Nephron progenitor cell (in vitro differentiated cells): ENCODE measurements at regions not wholly inside any gene's neighbourhood (a gene's known extent, or its start where the extent isn't known, plus 50 kb on each side); places are given as distances from the start of the nearest gene placed in this dataset.

Experiments used
- DNase-seq: peaks from one replicate; pipeline ENCODE4 v3.0.0; 2021
- H3K27ac Mint-ChIP-seq: 2 replicates; pipeline ENCODE4 v1.8.0; 2021; ENCODE audit warnings: mild to moderate bottlenecking, moderate library complexity, mixed read lengths
- H3K27me3 Mint-ChIP-seq: 2 replicates; pipeline ENCODE4 v1.8.0; 2021; ENCODE audit warnings: mild to moderate bottlenecking, low read depth, mixed read lengths; ENCODE audit not compliant: poor library complexity
- H3K36me3 Mint-ChIP-seq: 2 replicates; pipeline ENCODE4 v1.8.0; 2021; ENCODE audit warnings: low read depth, mixed read lengths
- H3K4me1 Mint-ChIP-seq: 2 replicates; pipeline ENCODE4 v1.8.0; 2021; ENCODE audit warnings: mixed read lengths
- H3K4me3 Mint-ChIP-seq: 2 replicates; pipeline ENCODE4 v1.8.0; 2021; ENCODE audit warnings: mild to moderate bottlenecking, moderate library complexity, mixed read lengths
- H3K9me3 Mint-ChIP-seq: 2 replicates; pipeline ENCODE4 v1.8.0; 2021; ENCODE audit warnings: mild to moderate bottlenecking, moderate library complexity, mixed read lengths
- TF ChIP-seq, protein P1 (sequence below): fragments of 200-600 bp; sonication (generic); IDR thresholded peaks from 2 replicates; pipeline ENCODE4 v1.5.0; 2021; ENCODE audit warnings: antibody characterized with exemption

DNA sequence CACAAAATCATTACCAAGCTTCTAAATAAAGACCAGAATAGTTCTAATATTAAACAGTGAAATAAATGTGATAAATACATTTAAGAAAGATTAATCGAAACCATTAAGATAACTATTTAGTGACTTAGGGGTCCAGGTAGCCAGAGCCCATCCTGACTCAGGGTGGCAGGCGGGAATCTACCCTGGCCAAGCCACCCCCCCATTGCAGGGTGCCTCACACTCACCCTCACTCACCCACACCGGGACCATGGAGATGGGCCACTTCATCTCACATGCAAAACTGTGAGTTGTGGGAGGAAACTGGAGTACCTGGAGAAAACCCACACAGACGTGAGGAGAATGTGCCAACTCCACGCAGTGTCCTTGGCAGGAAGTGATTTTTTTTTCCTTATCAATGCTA is 237.6 kb upstream of the HAND2 start:
- H3K27ac Mint-ChIP-seq = no peak overlapping the region
- DNase-seq = no peak
- H3K27me3 Mint-ChIP-seq = peaks cover 6% of the 10 kb centered on the region
- TF ChIP-seq, protein P1, sequence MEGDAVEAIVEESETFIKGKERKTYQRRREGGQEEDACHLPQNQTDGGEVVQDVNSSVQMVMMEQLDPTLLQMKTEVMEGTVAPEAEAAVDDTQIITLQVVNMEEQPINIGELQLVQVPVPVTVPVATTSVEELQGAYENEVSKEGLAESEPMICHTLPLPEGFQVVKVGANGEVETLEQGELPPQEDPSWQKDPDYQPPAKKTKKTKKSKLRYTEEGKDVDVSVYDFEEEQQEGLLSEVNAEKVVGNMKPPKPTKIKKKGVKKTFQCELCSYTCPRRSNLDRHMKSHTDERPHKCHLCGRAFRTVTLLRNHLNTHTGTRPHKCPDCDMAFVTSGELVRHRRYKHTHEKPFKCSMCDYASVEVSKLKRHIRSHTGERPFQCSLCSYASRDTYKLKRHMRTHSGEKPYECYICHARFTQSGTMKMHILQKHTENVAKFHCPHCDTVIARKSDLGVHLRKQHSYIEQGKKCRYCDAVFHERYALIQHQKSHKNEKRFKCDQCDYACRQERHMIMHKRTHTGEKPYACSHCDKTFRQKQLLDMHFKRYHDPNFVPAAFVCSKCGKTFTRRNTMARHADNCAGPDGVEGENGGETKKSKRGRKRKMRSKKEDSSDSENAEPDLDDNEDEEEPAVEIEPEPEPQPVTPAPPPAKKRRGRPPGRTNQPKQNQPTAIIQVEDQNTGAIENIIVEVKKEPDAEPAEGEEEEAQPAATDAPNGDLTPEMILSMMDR = no peak
- no peaks in the 10 kb centered on the region for H3K36me3 Mint-ChIP-seq
- H3K4me1 Mint-ChIP-seq = no peaks in the 10 kb centered on the region
- H3K4me3 Mint-ChIP-seq = no peak overlapping the region
- peaks cover 5% of the 10 kb centered on the region for H3K9me3 Mint-ChIP-seq

DNA sequence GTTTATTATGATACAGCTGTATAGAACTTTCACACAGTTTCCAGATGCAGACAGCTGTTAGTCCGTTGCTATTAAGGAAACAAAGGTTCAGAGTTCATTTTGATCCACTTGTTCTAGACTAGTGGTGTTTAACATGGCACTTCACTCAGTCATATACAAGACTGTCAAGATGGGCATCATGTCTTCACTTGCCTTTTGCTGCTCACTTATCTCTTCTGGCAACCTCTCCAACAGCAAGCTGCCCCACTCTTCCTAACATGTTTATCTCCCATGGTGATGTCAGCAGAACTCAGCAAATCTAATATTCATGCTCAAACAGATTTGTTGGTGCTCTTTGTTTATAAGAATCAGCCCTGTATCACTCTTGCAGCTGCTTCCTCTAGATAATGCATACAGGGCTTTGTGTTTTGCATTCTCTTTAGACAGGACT is 236.2 kb upstream of the HAND2 start:
- TF ChIP-seq, protein P1 = no peak
- H3K36me3 Mint-ChIP-seq = no peaks in the 10 kb centered on the region
- peaks cover 6% of the 10 kb centered on the region for H3K27me3 Mint-ChIP-seq
- no peaks in the 10 kb centered on the region for H3K4me1 Mint-ChIP-seq
- H3K27ac Mint-ChIP-seq = no peak overlapping the region
- no peak for DNase-seq
- H3K4me3 Mint-ChIP-seq = no peak overlapping the region
- H3K9me3 Mint-ChIP-seq = no peaks in the 10 kb centered on the region

DNA sequence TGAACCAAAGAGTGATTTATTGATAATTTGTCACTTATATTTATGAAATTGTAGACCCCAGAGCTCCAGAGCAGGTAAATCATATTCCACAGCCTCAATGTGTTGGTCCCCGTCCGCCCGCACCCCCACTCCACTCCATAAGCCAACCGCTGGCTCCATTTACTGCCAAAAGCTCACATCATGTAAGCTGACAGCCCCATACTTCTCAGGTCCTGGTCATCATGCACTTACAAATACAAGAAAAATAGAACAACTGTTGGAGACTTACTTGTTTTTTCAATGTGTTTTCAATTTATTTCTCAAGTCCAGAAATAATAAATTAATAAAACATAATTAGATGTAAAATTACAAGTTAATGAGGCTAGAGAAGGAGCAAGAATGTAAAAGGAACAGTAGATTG is 235.7 kb upstream of the HAND2 start:
- DNase-seq = no peak
- TF ChIP-seq, protein P1 = no peak
- Mint-ChIP-seq H3K4me1 (no peaks in the 10 kb centered on the region), H3K4me3 (no peak overlapping the region), H3K27ac (no peak overlapping the region), H3K36me3 (no peaks in the 10 kb centered on the region), H3K9me3 (no peaks in the 10 kb centered on the region), H3K27me3 (peaks cover 6% of the 10 kb centered on the region)

DNA sequence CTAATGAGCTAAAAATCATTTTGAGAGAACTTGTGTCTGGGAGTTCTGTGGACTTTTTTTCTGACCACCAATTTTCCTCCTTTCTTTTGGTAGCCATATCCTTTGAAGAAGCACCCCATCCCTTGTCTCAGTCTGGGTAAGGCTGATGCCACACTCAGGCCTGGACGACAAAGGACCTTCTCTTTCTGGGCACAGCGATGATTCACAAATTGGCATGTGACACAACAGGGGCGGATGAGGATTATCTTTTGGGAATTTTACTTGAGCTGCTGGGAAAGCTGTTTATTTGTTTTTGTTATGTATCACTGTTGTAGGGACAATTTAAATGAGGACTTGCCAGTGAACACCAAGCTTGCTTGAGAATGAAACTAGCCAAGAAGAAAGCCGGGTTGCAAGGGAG is 233.4 kb upstream of the HAND2 start:
- H3K27ac Mint-ChIP-seq = peak overlapping the region; percentile 2
- TF ChIP-seq, protein P1 = no peak
- peaks cover 6% of the 10 kb centered on the region for H3K27me3 Mint-ChIP-seq
- no peak for DNase-seq
- no peak overlapping the region for H3K4me3 Mint-ChIP-seq
- H3K4me1 Mint-ChIP-seq = no peaks in the 10 kb centered on the region
- H3K9me3 Mint-ChIP-seq = no peaks in the 10 kb centered on the region
- H3K36me3 Mint-ChIP-seq = no peaks in the 10 kb centered on the region

DNA sequence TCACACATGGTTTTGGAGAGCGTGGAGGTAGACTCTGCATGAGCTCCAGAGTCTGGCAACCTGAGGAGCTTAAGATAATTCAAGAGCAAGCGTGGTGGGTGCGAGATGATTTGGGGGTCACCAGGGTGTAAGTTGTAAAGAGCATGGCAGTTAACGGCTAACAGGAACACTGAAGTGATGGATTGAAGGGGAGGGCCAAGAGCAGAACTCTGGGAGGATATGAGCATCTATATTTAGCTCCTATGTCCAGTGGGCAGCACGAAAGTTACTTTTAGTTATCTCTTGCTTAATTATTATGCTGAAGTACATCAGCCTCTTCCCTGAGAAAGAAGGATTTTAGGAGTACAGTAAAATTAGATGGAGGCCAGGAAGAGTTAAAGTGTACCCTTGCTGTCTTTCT is 231.9 kb upstream of the HAND2 start:
- no peak overlapping the region for H3K27ac Mint-ChIP-seq
- H3K4me1 Mint-ChIP-seq = no peaks in the 10 kb centered on the region
- DNase-seq = no peak
- peaks cover 6% of the 10 kb centered on the region for H3K27me3 Mint-ChIP-seq
- no peak overlapping the region for H3K4me3 Mint-ChIP-seq
- TF ChIP-seq, protein P1 = no peak
- H3K9me3 Mint-ChIP-seq = no peaks in the 10 kb centered on the region
- H3K36me3 Mint-ChIP-seq = no peaks in the 10 kb centered on the region

DNA sequence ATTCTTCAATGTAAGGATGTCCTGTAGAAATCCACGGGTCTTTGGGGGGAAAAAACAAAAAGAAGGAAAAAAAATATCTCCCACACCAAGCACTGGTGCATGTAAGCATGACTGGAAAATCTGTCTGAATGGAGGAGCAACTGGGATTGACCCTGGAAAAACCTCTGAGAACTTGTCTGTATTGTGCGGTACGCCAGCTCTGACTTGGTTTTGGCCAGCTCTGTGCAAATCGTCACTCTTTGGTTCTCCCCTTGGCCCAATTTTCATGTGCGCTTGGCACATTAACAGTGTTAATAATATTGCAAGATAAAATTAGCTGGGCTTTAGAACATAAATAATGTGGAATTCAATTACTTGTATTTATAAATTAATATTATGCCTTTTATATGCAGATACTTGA is 231.2 kb upstream of the HAND2 start:
- DNase-seq = no peak
- Mint-ChIP-seq H3K27me3 (peaks cover 5% of the 10 kb centered on the region), H3K9me3 (no peaks in the 10 kb centered on the region), H3K4me3 (no peak overlapping the region), H3K27ac (no peak overlapping the region), H3K4me1 (no peaks in the 10 kb centered on the region), H3K36me3 (no peaks in the 10 kb centered on the region)
- TF ChIP-seq, protein P1 = no peak
